Activated CD4-positive, alpha-beta T cell treated with anti-CD3 and anti-CD28 coated beads for 48 hours (primary cell): ENCODE measurements at regions not wholly inside any gene's neighbourhood (a gene's known extent, or its start where the extent isn't known, plus 50 kb on each side); places are given as distances from the start of the nearest gene placed in this dataset.
"Not testable (repeated sequence)": the region's sequence is repeated elsewhere in the genome, so short reads cannot be mapped to it uniquely, and the experiment has no call there.

ENCODE experiments used
- DNase-seq: peaks from one replicate; pipeline ENCODE4 v3.0.0-alpha.2; 2020

DNA sequence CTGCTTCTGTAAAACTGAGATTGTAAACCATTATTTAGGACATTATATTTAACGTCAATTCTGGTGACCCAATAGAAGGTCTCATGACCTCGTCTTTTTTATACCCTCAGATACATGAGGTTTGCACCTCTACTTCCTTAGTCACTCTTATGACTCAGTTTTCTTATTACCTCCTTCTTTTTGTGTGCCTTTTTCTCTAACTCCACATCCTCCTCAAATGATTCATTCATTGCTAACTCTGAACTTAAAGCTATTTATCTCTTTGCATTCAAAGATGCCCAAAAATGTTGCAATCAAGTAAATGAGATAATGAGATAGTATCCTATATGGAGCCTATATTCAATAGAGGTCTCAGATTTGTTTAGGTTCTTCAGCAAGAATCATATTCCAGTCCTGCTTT is 121.0 kb upstream of the KYNU start:
- DNase-seq = no peak

DNA sequence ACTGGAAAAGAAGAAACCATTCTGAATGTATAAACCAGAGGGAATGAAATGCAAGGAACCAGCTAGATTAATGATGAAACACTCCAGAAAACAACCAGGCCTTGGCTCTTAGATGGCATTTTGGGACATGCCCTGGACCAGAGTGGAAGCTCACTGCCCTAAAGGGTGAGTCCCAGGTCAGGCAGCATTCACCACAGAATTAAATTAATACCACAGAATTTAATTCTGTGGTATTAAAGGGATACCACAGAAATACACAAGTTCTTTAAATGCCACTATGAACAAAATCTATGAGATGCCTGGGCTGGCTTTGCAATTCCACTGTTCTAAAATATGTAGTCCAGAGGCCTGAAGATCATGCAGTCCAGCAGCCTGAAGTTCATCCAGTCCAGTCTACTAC is 122.3 kb upstream of the KYNU start:
- no peak for DNase-seq

- DNase-seq = no peak
Observed at GRCh38 chr2:142754182-142754581, 123.3 kb upstream of the KYNU start.

GRCh38 chr2:142750858-142751257 is 126.6 kb upstream of the KYNU start:
- no peak for DNase-seq

DNA sequence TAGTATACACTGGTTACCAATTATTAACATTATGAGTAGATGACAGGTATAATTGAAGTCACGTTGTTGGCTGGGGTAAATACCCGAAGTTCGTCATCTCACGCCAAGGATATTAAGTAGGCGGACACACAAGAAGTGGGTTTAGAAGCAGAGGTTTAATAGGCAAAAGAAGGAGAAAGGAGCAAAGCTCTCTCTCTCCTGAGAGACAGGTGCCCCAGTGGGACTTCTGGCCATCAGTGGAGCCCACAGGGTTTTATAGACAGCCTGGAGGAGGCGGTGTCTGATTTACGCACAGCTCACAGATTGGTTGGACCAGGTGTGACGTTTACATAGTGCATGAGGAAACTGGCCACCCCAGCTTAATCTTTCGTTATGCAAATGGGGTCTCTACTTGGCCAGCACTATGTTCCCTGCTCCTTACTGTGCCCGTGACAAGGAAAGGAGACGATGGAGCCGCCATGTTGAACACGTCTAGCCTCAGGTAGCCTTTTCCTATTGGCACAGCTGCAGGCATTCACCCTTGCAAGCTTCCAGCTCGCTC is 128.8 kb upstream of the KYNU start:
- DNase-seq = no peak

DNA sequence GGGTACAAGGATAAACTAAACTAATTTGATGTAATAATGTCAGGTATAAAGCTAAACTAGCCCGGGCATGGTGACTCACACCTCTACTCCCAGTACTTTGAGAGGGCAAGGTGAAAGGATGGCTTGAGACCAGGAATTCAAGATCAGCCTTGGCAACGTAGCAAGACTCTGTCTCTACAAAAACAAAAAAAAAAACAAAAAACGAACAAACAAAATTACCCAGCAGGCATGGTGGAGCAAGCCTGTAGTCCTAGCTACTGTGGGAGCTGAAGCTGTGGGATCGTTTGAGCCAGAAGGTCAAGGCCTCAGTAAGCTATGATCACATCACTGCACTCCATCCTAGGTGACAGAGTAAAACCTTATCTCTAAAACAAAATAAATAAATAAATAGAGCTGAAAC is 131.8 kb upstream of the KYNU start:
- no peak for DNase-seq

DNA sequence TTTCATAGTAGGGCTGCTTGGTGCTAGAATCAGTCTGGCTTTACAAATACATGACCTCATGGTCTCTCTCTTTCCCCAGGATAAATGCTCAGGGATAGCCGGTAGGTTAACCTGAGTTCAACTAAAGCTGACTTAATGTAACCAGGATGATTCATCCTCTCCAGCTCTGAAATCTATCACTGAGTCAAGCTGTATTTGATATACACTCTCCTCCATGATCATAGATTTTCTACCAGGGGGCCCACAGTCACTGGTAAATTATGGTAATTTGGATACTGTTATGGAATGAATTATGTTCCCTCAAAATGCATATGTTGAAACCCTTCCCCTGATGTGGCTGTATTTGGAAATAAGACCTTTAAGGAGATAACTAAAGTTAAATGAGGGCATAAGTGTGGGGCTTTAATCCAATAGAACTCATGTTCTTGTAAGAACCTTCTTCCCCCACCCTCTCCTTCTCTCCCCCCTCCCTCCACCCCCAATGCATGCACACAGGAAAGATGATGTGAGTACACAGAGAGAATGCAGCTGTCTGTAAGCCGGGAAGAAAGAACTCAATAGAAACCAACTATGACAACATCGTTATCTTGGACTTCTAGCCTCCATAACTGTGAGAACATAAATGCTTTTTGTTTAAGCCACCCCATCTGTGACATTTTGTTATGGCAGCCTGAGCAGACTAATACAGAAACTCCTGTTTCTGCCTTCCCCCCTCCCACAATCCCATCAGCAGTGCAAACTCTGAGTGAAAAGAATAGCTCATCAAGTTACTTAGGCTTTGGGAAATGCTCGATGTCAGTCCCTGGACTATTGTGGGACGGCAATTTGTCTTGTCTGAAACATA is 134.9 kb upstream of the KYNU start:
- DNase-seq = no peak

- no peak for DNase-seq
Observed at GRCh38 chr2:142741764-142742269, 135.6 kb upstream of the KYNU start.

DNA sequence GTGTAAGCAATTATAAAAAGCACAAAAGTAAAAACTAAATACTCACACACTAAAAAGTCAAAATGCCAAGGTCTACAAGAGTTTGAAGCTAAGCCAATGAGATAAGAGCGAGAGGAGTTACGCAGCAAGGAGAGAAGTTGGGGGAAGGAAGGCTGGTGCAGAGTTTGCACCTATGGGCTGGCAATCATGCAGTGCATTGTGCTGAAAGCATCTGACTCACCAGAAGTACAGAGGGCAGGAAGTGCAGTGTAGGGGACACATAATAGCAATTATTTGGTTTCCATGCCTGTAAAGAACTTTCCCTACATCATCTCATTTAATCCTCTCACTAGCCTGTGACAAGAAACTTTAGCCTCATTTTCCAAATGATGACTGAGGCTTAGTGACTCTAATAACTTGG is 142.7 kb upstream of the KYNU start:
- no peak for DNase-seq

- DNase-seq = no peak
Observed at GRCh38 chr2:142734231-142734630, 143.2 kb upstream of the KYNU start.

GRCh38 chr2:142729814-142730213 is 147.7 kb upstream of the KYNU start:
- DNase-seq = not testable (repeated sequence)

GRCh38 chr2:142727821-142728478 is 149.5 kb upstream of the KYNU start:
- not testable (repeated sequence) for DNase-seq

DNA sequence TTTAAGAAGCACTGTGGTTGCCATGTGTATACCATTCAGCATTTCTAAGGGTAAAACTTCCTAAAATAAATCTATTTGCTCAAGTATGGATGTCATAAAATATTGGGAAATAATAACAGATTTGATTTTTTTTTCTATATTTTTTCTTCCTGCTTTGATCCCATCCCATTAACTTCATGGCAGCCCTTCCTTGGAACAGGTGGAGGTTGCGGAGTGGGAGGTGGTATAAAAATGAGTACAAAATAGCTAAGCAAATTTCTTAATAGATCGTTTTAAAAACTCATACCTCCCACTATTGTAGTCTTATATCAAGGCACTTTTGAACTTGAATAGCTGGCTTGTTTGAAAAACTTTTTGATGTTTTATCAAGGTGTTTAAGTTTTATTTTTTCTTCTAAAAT is 152.1 kb upstream of the KYNU start:
- DNase-seq = no peak

DNA sequence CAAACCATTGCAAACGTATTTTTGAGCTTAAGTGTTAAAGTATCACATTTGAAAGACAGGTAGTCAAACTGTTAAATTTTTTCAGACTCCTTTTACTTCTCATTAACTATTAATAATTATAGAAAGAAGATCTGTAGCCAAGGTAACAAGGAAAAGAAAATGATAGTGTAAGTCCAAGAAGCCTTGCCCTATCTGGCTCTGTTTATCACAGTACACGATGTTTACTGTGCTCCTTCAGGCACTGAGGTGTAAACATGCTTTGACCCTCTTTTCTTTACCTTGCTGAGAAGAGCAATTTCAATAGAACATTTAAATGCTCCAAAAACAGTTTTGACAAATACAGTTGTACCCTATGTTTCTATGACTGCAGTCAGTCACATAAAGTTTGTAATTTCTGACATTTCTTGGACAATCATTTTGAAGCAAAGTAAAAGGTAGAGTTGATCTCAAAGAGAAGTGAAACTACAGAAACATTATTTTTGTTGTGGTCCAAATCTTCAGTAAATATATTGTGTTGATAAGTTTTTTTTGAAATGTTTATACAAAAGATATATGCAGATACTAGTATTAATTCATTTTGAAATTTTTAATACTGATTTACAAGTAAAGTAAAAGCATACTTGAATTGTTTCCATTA is 152.6 kb upstream of the KYNU start:
- no peak for DNase-seq

DNA sequence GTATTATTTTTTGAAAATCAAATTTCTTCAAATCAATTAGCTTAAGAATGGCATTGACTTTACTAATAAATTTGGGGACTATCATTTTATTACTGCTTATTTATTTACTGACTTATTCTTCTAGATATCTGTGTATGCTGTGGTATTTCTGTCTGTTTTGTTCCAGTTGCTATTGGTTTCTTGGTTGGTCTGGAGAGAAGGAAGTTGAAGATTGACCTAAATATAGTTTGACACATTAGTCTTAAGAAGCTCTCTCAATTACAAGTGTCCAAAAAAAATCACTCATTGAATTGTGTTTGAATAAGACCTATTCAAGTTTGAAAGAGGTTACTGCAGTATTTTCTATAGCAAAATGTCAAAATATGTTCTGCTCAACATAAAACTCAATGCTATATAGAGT is 153.3 kb upstream of the KYNU start:
- no peak for DNase-seq

GRCh38 chr2:142723236-142723635 is 154.2 kb upstream of the KYNU start:
- DNase-seq = no peak

DNA sequence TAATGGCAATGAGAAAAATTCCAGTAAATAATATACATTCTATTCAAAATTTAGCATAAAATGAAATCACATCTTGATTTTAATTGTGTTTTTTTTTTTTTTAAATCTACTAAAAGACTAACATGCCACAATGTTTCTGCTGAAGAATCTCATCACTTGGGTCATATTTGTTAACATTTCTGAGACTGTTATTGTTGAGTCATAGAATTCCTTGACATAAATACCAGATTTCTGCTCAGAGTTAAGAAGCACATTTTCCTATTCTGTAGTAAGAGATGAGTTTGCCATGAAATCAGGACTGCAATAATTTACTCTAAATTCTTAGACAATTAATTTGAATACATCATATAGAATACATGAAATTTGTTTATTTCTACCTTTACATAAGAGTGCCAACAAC is 154.9 kb upstream of the KYNU start:
- DNase-seq = no peak

GRCh38 chr2:142722086-142722485 is 155.4 kb upstream of the KYNU start:
- no peak for DNase-seq

GRCh38 chr2:142721015-142721414 is 156.4 kb upstream of the KYNU start:
- no peak for DNase-seq

- no peak for DNase-seq
Observed at GRCh38 chr2:142718576-142719155, 158.8 kb upstream of the KYNU start.

- DNase-seq = no peak
Observed at GRCh38 chr2:142716463-142717242, 160.8 kb upstream of the KYNU start.

DNA sequence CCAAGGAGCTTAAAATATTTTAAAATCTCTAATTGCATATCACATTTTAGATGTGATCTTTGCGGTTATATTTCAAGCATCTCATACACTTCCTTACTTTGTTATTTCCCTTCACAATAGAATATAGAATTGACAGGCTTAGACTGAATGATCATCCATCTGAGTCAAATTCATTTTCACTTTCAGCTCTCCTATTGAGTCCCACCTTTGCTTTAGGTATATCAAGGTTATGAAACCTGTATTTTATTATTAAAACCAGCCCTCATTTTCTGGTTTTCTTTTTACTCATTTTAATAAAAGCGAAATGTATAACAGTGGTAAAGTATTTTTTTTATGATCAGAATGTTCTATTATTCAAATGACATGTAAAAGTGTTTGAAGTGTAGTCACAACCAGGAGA is 162.9 kb upstream of the KYNU start:
- DNase-seq = no peak
